ENCODE measurements at regions not wholly inside any gene's neighbourhood (a gene's known extent, or its start where the extent isn't known, plus 50 kb on each side); places are given as distances from the start of the nearest gene placed in this dataset.

DNA sequence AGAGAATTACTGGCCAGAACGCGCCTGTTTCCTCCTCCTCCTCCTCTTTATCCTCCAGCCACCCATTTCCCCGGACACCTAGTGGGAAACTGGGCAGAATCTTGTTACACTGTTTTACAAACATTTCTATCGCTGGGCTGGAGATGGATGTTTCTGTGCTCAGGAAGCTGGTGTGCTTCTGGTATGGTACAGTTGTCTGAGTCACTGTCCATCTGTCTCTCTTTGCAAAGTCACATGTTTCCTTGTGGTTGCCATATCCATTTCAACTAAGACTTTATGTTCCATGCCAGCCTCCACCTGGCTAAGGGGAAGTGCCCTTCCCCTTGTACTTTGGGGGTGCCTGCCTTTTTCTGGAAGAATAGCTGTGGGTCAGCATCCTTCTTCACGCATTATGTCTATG lies 52.9 kb upstream of the SLC22A16 start:
- intact Hi-C loops (cut with DNase I; ENCODE audit: low total_unique reads): loop anchor here (10.0 kb wide), 1 partner anchor 425 kb away; the partner anchor contains the start of gene GTF3C6

DNA sequence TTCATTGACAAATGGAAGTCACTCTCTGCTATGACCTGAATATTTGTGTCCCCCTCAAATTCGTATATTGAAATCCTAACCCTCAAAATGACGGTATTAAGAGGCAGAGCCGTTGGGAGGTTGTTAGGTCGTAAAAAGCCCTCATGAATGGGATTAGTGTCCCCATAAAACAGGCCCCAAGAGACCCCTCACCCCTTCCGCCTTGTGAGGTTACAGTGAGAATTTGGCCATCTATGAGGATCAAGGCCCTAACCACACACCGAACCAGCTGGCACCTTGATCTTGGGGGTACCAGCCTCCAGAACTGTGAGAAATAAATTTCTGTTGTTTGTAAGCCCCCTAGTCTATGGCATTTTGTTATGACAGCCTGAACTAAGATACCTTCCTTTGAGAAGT lies 52.5 kb upstream of the SLC22A16 start:
- no peak for TF ChIP-seq EP300 (IDR thresholded peaks at IDR 0.05; ENCODE audit: low read depth)
- no peak for TF ChIP-seq POLR2A (IDR thresholded peaks at IDR 0.05)
- TF ChIP-seq, protein P1, sequence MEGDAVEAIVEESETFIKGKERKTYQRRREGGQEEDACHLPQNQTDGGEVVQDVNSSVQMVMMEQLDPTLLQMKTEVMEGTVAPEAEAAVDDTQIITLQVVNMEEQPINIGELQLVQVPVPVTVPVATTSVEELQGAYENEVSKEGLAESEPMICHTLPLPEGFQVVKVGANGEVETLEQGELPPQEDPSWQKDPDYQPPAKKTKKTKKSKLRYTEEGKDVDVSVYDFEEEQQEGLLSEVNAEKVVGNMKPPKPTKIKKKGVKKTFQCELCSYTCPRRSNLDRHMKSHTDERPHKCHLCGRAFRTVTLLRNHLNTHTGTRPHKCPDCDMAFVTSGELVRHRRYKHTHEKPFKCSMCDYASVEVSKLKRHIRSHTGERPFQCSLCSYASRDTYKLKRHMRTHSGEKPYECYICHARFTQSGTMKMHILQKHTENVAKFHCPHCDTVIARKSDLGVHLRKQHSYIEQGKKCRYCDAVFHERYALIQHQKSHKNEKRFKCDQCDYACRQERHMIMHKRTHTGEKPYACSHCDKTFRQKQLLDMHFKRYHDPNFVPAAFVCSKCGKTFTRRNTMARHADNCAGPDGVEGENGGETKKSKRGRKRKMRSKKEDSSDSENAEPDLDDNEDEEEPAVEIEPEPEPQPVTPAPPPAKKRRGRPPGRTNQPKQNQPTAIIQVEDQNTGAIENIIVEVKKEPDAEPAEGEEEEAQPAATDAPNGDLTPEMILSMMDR (IDR thresholded peaks at IDR 0.05): no peak
- TF ChIP-seq POLR2AphosphoS5 (IDR thresholded peaks at IDR 0.05): no peak
- Histone ChIP-seq H3K4me1 (peaks cover 0 to 9% (median 0%) of the 10 kb centered on the region in 4 donors), H3K27ac (no peak overlapping the region), H3K36me3 (no peaks in the 10 kb centered on the region), H3K9me3 (no peaks in the 10 kb centered on the region), H3K27me3 (no peaks in the 10 kb centered on the region), H3K4me3 (no peak overlapping the region)
- no peak for DNase-seq
- in situ Hi-C loops (cut with MboI; ENCODE audit: low pct_ligation_motif_present in 1 of 4, low pct_unique_long_range_greater_than_20kb in 1 of 4, low sequenced_read_pairs in 3 of 4): loop anchor here in 1 of 4 donors (25.0 kb wide), 2 partner anchors 408 to 683 kb away; no protein-coding TSS in a partner anchor
- intact Hi-C loops (cut with DNase I; ENCODE audit: low total_unique reads): loop anchor here (10.0 kb wide), 1 partner anchor 426 kb away; the partner anchor contains the start of gene GTF3C6
- WGBS, 2 donors (ENCODE audit: low coverage in 1 of 2): 78 to 80% methylated on average over 3 to 6 of the region's 6 CpGs

More for the DNA sequence above, 52.9 kb upstream of the SLC22A16 start:
- Histone ChIP-seq H3K4me1 (peaks cover 0 to 9% (median 0%) of the 10 kb centered on the region in 4 donors), H3K27ac (no peak overlapping the region), H3K27me3 (no peaks in the 10 kb centered on the region), H3K36me3 (no peaks in the 10 kb centered on the region), H3K4me3 (no peak overlapping the region), H3K9me3 (no peaks in the 10 kb centered on the region)
- in situ Hi-C loops (cut with MboI; ENCODE audit: low pct_ligation_motif_present in 1 of 4, low pct_unique_long_range_greater_than_20kb in 1 of 4, low sequenced_read_pairs in 3 of 4): loop anchor here in 1 of 4 donors (25.0 kb wide), 2 partner anchors 408 to 683 kb away; no protein-coding TSS in a partner anchor
- 60 to 80% methylated on average over 1 to 5 of the region's 5 CpGs for WGBS, 2 donors (ENCODE audit: low coverage in 1 of 2)
- no peak for DNase-seq
- no peak for TF ChIP-seq POLR2AphosphoS5 (IDR thresholded peaks at IDR 0.05)
- no peak for TF ChIP-seq POLR2A (IDR thresholded peaks at IDR 0.05)
- TF ChIP-seq, protein P1 (IDR thresholded peaks at IDR 0.05): no peak
- no peak for TF ChIP-seq EP300 (IDR thresholded peaks at IDR 0.05; ENCODE audit: low read depth)

DNA sequence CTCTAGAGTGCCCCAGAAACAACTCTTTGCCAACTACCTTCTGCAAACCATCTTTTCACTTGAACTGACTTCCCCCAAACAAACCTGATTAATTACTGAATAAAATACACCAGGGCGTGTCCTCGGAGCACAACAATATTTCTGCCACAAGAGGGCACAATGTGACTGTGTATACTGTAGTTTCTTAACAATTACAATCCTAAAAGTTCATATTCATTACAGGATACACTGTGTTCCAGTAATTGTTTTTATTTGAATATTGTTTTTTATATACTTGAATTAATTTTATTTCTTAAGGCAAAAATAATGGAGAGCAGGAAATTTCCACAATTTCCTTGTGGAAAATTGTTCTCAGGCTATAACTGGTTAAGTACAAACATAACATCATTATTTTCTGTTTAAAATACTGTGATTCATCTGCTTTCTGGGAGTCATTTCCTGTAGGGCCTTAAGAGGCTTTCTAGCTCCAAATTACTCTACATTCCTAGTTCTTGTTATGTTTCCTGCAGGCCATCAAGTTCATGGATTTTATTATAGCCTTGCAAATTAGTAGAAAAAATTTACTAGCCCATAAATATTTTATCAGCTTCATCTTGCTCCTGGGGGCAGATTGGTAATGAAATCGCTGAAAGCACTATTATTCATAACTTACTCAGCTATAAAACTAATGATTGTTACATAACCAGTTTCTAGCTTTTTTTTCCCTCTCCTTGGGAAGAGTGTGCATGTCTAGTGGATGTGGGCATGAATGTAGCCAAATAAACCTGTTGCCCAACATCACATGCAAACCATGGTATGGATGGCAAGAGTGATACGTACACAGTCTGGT lies 51.9 kb upstream of the SLC22A16 start:
- intact Hi-C loops (cut with DNase I; ENCODE audit: low total_unique reads): loop anchor here (10.0 kb wide), 1 partner anchor 426 kb away; the partner anchor contains the start of gene GTF3C6
- TF ChIP-seq, protein P1 (IDR thresholded peaks at IDR 0.05): peak; percentile 69 to 81 (median 73)
- no peak for TF ChIP-seq EP300 (IDR thresholded peaks at IDR 0.05; ENCODE audit: low read depth)
- H3K27ac ChIP-seq: no peak overlapping the region
- in situ Hi-C loops (cut with MboI; ENCODE audit: low pct_ligation_motif_present in 1 of 4, low pct_unique_long_range_greater_than_20kb in 1 of 4, low sequenced_read_pairs in 3 of 4): loop anchor here in 1 of 4 donors (25.0 kb wide), 2 partner anchors 409 to 684 kb away; no protein-coding TSS in a partner anchor
- peak; percentile 29 for DNase-seq
- H3K4me1 ChIP-seq: peaks cover 0 to 9% (median 0%) of the 10 kb centered on the region in 4 donors
- 17 to 50% methylated on average over 2 to 4 of the region's 4 CpGs for WGBS, 2 donors (ENCODE audit: low coverage in 1 of 2)
- no peaks in the 10 kb centered on the region for H3K36me3 ChIP-seq
- H3K9me3 ChIP-seq: no peaks in the 10 kb centered on the region
- H3K4me3 ChIP-seq: no peak overlapping the region
- H3K27me3 ChIP-seq: no peaks in the 10 kb centered on the region

DNA sequence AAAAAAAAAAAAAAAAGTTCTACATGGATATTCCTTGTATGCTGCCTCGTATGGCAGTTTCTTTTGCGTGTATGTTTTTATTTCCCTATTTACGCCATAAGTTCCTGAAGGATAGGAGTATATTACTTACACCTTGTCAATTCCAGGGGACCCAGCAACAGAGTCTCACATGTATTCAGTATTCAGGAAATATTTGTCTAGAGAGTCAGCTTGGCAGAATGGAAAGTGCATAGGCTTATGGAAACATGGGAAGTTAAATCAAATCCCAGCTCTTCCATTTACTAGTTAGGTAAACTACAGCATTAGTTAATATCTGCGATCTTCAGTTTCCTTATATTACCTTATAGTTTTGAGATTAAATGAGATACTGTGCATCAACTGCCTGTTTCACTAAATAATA lies 51.1 kb upstream of the SLC22A16 start:
- 74 to 80% methylated on average over 4 of the region's 4 CpGs for WGBS, 2 donors (ENCODE audit: low coverage in 1 of 2)

More for the DNA sequence above, 51.1 kb upstream of the SLC22A16 start:
- Histone ChIP-seq H3K9me3 (no peaks in the 10 kb centered on the region), H3K4me1 (peaks cover 0 to 9% (median 0%) of the 10 kb centered on the region in 4 donors), H3K36me3 (no peaks in the 10 kb centered on the region), H3K27ac (no peak overlapping the region), H3K27me3 (no peaks in the 10 kb centered on the region), H3K4me3 (no peak overlapping the region)
- intact Hi-C loops (cut with DNase I; ENCODE audit: low total_unique reads) (loop anchor here (10.0 kb wide), 1 partner anchor 427 kb away; the partner anchor contains the start of gene GTF3C6), in situ Hi-C loops (cut with MboI; ENCODE audit: low pct_ligation_motif_present in 1 of 4, low pct_unique_long_range_greater_than_20kb in 1 of 4, low sequenced_read_pairs in 3 of 4) (loop anchor here in 1 of 4 donors (25.0 kb wide), 2 partner anchors 410 to 685 kb away; no protein-coding TSS in a partner anchor)
- TF ChIP-seq EP300 (IDR thresholded peaks at IDR 0.05; ENCODE audit: low read depth): no peak
- TF ChIP-seq, protein P1 (IDR thresholded peaks at IDR 0.05): no peak
- TF ChIP-seq POLR2A (IDR thresholded peaks at IDR 0.05): no peak
- DNase-seq: no peak

Data from transverse colon (tissue), 4 donors.